ENCODE measurements at regions not wholly inside any gene's neighbourhood (a gene's known extent, or its start where the extent isn't known, plus 50 kb on each side); places are given as distances from the start of the nearest gene placed in this dataset.
A peak's percentile ranks its signal among the peaks of the same experiment; 100 is the strongest.

DNA sequence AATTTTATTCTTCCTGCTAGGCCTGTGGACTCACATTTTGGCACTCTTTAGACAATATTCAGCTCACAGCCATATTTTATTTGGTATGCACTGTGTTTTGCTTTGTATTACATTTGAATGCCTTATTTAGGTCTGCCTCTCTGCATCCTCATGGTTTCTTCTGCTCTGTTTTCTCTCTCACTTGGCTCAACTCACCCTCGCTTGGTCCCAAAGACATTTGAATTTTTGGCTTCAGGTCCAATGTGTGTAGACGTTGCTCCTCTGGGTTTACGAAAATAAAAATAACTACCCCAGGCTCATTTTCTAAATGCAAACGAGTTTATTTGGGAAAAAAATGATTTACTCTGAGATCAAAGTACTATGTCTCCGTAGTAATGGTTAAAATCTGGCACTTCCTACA is 91.1 kb upstream of the REG3A start:
- Histone ChIP-seq H3K9me3 (ENCODE audit: low read length) (no peaks in the 10 kb centered on the region), H3K27ac (ENCODE audit: low read depth, low read length, poor library complexity, severe bottlenecking) (no peak overlapping the region), H2AFZ (ENCODE audit: low read length) (no peak overlapping the region), H3K36me3 (ENCODE audit: insufficient read depth, low read length) (no peaks in the 10 kb centered on the region), H3K79me2 (ENCODE audit: insufficient read depth, low read depth, low read length) (no peaks in the 10 kb centered on the region), H4K20me1 (ENCODE audit: insufficient read depth, low read length) (no peaks in the 10 kb centered on the region), H3K4me1 (ENCODE audit: insufficient read depth, low read length, poor library complexity, severe bottlenecking) (no peaks in the 10 kb centered on the region), H3K9me2 (ENCODE audit: insufficient read depth, low read length) (no peaks in the 10 kb centered on the region), H3K4me3 (ENCODE audit: low read depth, low read length, poor library complexity, severe bottlenecking) (no peak overlapping the region), H3K4me2 (ENCODE audit: low read length) (no peak overlapping the region)
- no peak for DNase-seq (ENCODE audit: low spot score)
- BruUV-seq (replicated peaks) = no TSS peak
- TF ChIP-seq, protein P1, sequence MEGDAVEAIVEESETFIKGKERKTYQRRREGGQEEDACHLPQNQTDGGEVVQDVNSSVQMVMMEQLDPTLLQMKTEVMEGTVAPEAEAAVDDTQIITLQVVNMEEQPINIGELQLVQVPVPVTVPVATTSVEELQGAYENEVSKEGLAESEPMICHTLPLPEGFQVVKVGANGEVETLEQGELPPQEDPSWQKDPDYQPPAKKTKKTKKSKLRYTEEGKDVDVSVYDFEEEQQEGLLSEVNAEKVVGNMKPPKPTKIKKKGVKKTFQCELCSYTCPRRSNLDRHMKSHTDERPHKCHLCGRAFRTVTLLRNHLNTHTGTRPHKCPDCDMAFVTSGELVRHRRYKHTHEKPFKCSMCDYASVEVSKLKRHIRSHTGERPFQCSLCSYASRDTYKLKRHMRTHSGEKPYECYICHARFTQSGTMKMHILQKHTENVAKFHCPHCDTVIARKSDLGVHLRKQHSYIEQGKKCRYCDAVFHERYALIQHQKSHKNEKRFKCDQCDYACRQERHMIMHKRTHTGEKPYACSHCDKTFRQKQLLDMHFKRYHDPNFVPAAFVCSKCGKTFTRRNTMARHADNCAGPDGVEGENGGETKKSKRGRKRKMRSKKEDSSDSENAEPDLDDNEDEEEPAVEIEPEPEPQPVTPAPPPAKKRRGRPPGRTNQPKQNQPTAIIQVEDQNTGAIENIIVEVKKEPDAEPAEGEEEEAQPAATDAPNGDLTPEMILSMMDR (conservative IDR thresholded peaks at IDR 0.05; ENCODE audit: low read length) = no peak
- TF ChIP-seq EZH2phosphoT487 (IDR thresholded peaks at IDR 0.05; ENCODE audit: borderline replicate concordance, low read depth, low read length) = no peak
- intact Hi-C loops (cut with micrococcal nuclease; ENCODE audit: unreplicated experiment) = no loop called here
- ChIA-PET CTCF (ENCODE audit: unreplicated experiment) (no interaction called here), POLR2A (no interaction called here)

DNA sequence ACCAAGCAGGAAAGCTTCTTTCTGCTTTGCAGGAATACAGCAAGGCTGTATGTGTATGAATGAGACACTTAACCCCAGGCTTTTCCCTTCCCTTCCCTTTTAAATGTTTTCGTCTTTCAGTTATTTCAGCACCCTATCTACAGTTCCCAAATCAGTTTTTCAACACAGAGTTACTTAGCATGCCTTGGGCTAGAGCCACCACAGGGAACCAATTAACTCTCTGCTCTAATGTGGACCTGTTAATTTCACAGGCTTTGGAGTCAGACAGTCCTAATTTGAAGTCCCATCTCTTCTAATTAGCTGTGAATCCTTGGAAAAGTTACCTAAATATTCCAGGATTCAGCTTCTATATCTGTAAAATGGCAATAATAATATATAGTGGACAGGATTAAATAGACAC is 89.2 kb upstream of the REG3A start:
- Histone ChIP-seq H4K20me1 (ENCODE audit: insufficient read depth, low read length) (no peaks in the 10 kb centered on the region), H3K4me1 (ENCODE audit: insufficient read depth, low read length, poor library complexity, severe bottlenecking) (no peaks in the 10 kb centered on the region), H3K9me2 (ENCODE audit: insufficient read depth, low read length) (no peaks in the 10 kb centered on the region), H3K9me3 (ENCODE audit: low read length) (no peaks in the 10 kb centered on the region), H3K4me2 (ENCODE audit: low read length) (no peak overlapping the region), H2AFZ (ENCODE audit: low read length) (no peak overlapping the region), H3K36me3 (ENCODE audit: insufficient read depth, low read length) (no peaks in the 10 kb centered on the region), H3K79me2 (ENCODE audit: insufficient read depth, low read depth, low read length) (no peaks in the 10 kb centered on the region), H3K27ac (ENCODE audit: low read depth, low read length, poor library complexity, severe bottlenecking) (no peak overlapping the region), H3K4me3 (ENCODE audit: low read depth, low read length, poor library complexity, severe bottlenecking) (no peak overlapping the region)
- ChIA-PET CTCF (ENCODE audit: unreplicated experiment) (no interaction called here), POLR2A (interaction anchor here (0.6 kb wide), 1 partner anchor 272 kb away, joined by 3 read pairs; no protein-coding TSS in a partner anchor)
- no peak for DNase-seq (ENCODE audit: low spot score)
- intact Hi-C loops (cut with micrococcal nuclease; ENCODE audit: unreplicated experiment) = no loop called here
- TF ChIP-seq, protein P1 (conservative IDR thresholded peaks at IDR 0.05; ENCODE audit: low read length) = no peak
- no peak for TF ChIP-seq EZH2phosphoT487 (IDR thresholded peaks at IDR 0.05; ENCODE audit: borderline replicate concordance, low read depth, low read length)
- no TSS peak for BruUV-seq (replicated peaks)

DNA sequence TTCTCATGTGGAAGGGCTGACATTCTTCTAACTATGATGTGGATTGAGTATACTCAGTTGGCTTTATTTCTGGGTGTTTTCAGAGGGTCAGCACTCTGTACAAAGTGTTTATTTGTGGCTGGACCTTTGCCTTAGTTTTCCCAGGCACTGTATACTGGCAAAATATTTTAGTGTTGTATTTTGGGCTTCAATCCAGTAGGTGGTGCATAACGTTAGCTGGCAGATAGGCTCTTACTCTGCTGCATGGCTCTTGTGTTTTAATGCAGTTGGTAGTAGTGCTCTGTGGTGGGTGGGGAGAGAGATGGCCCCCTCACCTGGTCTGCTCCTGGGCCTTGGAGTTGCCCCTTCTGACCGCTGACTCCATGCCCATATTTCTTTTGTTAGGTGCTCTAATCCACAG is 75.6 kb upstream of the REG3A start:
- TF ChIP-seq EZH2phosphoT487 (IDR thresholded peaks at IDR 0.05; ENCODE audit: borderline replicate concordance, low read depth, low read length) = no peak
- TF ChIP-seq, protein P1 (conservative IDR thresholded peaks at IDR 0.05; ENCODE audit: low read length) = peak; percentile 62
- Histone ChIP-seq H4K20me1 (ENCODE audit: insufficient read depth, low read length) (no peaks in the 10 kb centered on the region), H3K4me2 (ENCODE audit: low read length) (no peak overlapping the region), H3K4me3 (ENCODE audit: low read depth, low read length, poor library complexity, severe bottlenecking) (no peak overlapping the region), H3K9me3 (ENCODE audit: low read length) (no peaks in the 10 kb centered on the region), H2AFZ (ENCODE audit: low read length) (no peak overlapping the region), H3K27ac (ENCODE audit: low read depth, low read length, poor library complexity, severe bottlenecking) (no peak overlapping the region), H3K9me2 (ENCODE audit: insufficient read depth, low read length) (no peaks in the 10 kb centered on the region; the same call in 1 of the 2 replicates), H3K79me2 (ENCODE audit: insufficient read depth, low read depth, low read length) (no peaks in the 10 kb centered on the region), H3K4me1 (ENCODE audit: insufficient read depth, low read length, poor library complexity, severe bottlenecking) (no peaks in the 10 kb centered on the region), H3K36me3 (ENCODE audit: insufficient read depth, low read length) (no peaks in the 10 kb centered on the region)
- intact Hi-C loops (cut with micrococcal nuclease; ENCODE audit: unreplicated experiment) = no loop called here
- no TSS peak for BruUV-seq (replicated peaks)
- peak; percentile 4 for DNase-seq (ENCODE audit: low spot score)
- ChIA-PET POLR2A (interaction anchor here (0.5 to 1.4 kb wide), 2 partner anchors 26 to 477 kb away, joined by 3 to 4 read pairs; no protein-coding TSS in a partner anchor), CTCF (ENCODE audit: unreplicated experiment) (no interaction called here)

Measured in OCI-LY7 (cell line).